Skeletal muscle tissue (tissue), 3 donors: ENCODE measurements at regions not wholly inside any gene's neighbourhood (a gene's known extent, or its start where the extent isn't known, plus 50 kb on each side); places are given as distances from the start of the nearest gene placed in this dataset.

Source experiments
- H3K27ac ChIP-seq: one replicate; pipeline ENCODE4 v1.7.0; 2013; ENCODE audit warnings: mild to moderate bottlenecking, low read depth, low read length, inconsistent platforms
- H3K27me3 ChIP-seq, 3 donors: one replicate each; pipeline ENCODE4 v1.7.0; 2013; ENCODE audit warnings: low read length in 3 of 3; ENCODE audit not compliant: control insufficient read depth in 3 of 3, insufficient read depth in 3 of 3
- H3K36me3 ChIP-seq, 3 donors: one replicate each; pipeline ENCODE4 v1.7.0; 2013; ENCODE audit warnings: low read length in 3 of 3; ENCODE audit not compliant: control insufficient read depth in 3 of 3, insufficient read depth in 3 of 3
- H3K4me1 ChIP-seq, 3 donors: one replicate each; pipeline ENCODE4 v1.7.0; 2013; ENCODE audit warnings: low read length in 3 of 3, mild to moderate bottlenecking in 3 of 3; ENCODE audit not compliant: control insufficient read depth in 3 of 3, insufficient read depth in 3 of 3
- H3K4me3 ChIP-seq, 3 donors: one replicate each; pipeline ENCODE4 v1.7.0; 2013; ENCODE audit warnings: low read length in 3 of 3
- H3K9ac ChIP-seq, 3 donors: one replicate each; pipeline ENCODE4 v1.7.0; 2013; ENCODE audit warnings: low read length in 3 of 3, mild to moderate bottlenecking in 3 of 3, moderate library complexity in 2 of 3, low read depth in 1 of 3
- H3K9me3 ChIP-seq, 3 donors: one replicate each; pipeline ENCODE4 v1.7.0; 2013; ENCODE audit warnings: low read length in 3 of 3; ENCODE audit not compliant: control insufficient read depth in 3 of 3
- donor health status: Osteomylitis.

DNA sequence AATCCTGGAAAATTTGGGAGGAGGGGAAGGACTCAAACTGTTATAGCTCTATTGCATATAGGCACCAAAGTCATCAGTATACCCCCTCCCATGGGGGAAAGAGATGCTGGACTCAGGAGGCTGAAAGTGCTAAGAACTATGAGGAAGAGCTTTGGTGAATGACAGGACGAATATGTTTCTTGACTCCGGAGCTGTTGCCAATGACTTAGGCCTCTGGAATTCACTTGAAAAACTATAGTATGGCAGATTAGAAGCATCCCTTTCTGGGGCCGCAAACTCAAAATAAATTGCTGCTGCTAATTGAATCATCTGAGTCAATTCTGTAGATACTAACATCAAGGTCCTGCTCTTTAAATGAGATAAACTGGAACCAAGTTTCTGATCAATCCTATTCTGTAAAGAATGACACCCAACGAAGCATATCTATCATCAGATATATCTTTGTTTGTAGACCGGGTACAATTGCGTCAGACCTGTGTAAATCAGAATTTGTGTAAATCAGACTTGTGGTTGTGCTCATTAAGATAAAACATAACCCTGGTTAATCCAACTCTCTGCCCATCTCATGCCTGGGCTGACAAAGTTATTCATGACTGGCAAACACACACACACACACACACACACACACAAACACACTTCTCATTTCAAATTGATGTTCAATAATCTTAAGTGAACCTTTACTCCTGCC is 1793.8 kb upstream of the PCDH20 start:
- no peak overlapping the region for H3K9ac ChIP-seq
- no peaks in the 10 kb centered on the region for H3K36me3 ChIP-seq
- H3K9me3 ChIP-seq = no peaks in the 10 kb centered on the region
- no peaks in the 10 kb centered on the region for H3K4me1 ChIP-seq
- no peak overlapping the region for H3K27ac ChIP-seq
- no peak overlapping the region for H3K4me3 ChIP-seq
- no peaks in the 10 kb centered on the region for H3K27me3 ChIP-seq

- Histone ChIP-seq H3K27ac (no peak overlapping the region), H3K9ac (no peak overlapping the region), H3K4me1 (no peaks in the 10 kb centered on the region), H3K27me3 (no peaks in the 10 kb centered on the region), H3K4me3 (no peak overlapping the region), H3K36me3 (no peaks in the 10 kb centered on the region), H3K9me3 (no peaks in the 10 kb centered on the region)
Measured at GRCh38 chr13:63208826-63209225, 1793.2 kb upstream of the PCDH20 start.

DNA sequence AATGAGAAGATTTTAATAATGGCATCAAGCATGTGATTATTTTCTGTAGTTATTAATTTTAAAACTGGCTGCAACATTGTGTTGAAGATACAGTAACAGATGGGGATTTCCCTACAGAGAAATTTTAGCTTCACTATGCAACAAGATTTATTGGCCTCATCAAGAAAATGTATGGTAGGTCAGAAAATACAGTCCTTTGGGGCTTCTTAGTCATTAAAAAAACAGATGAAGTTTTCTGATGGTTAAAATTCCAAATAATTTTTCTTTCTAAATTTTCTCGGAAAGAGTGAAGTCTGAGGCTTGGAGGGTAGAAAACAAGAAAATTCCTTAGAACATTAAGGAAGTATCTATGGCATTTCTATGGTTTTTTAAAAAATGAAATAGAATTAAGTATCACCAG is 1790.8 kb upstream of the PCDH20 start:
- Histone ChIP-seq H3K9ac (no peak overlapping the region), H3K9me3 (no peaks in the 10 kb centered on the region), H3K4me1 (no peaks in the 10 kb centered on the region), H3K27ac (no peak overlapping the region), H3K27me3 (no peaks in the 10 kb centered on the region), H3K36me3 (no peaks in the 10 kb centered on the region), H3K4me3 (no peak overlapping the region)

DNA sequence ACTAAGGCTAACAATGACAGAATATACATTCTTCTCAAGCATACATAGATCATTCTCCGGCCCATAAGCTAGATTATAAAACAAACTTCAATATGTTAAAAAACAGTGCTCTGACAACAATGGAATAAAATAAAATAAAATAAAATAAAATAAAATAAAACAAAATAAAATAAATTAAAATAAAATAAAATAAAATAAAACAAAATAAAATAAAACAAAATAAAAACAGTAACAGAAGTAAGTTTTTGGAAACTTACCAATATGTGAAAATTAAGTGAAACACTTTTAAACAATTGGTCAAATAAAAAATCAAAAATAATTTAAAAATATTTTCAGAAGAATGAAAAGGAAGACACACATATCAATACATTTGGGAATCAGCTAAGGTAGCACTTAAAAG is 1785.8 kb upstream of the PCDH20 start:
- Histone ChIP-seq H3K36me3 (no peaks in the 10 kb centered on the region), H3K9me3 (no peaks in the 10 kb centered on the region), H3K4me1 (no peaks in the 10 kb centered on the region), H3K9ac (no peak overlapping the region), H3K4me3 (no peak overlapping the region), H3K27me3 (no peaks in the 10 kb centered on the region), H3K27ac (no peak overlapping the region)

DNA sequence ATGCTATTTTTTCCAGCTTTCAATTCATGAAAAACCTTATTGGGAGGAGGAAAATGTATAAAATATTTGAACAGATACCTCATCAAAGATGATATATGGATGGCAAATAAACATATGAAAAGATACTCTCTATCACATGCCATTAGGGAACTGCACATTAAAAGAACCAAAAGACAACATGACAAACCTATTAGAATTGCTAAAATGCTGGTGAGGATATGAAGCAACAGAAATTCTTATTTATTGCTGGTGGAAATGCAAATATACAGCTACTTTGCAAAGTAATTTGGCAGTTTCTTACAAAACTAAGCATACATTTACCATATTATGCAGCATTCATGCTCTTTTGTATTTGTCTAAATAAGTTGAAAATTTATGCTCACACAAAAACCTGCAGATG is 1783.9 kb upstream of the PCDH20 start:
- Histone ChIP-seq H3K4me1 (no peaks in the 10 kb centered on the region), H3K27me3 (no peaks in the 10 kb centered on the region), H3K9ac (no peak overlapping the region), H3K27ac (no peak overlapping the region), H3K9me3 (no peaks in the 10 kb centered on the region), H3K4me3 (no peak overlapping the region), H3K36me3 (no peaks in the 10 kb centered on the region)

DNA sequence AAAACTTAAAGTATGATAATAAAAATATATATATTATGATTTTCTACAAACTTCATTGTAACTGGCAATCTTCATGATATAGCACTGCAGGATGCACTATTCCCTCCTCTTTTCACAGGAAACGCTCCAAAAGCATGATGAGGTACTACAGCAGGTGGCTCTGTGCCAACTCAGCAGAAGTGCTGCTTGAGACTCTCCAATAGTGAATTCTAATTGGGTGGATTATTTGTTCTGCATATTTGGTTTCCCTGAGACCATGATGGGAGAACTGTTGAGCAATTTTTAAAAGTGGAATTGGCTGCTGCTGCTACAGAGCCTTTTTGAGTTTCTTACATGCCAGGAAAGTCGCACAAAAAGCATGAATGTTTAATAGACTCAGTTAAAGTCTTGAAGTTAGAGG is 1782.4 kb upstream of the PCDH20 start:
- Histone ChIP-seq H3K36me3 (no peaks in the 10 kb centered on the region), H3K4me1 (no peaks in the 10 kb centered on the region), H3K27ac (no peak overlapping the region), H3K27me3 (no peaks in the 10 kb centered on the region), H3K4me3 (no peak overlapping the region), H3K9ac (no peak overlapping the region), H3K9me3 (no peaks in the 10 kb centered on the region)

- no peak overlapping the region for H3K4me3 ChIP-seq
- H3K4me1 ChIP-seq = no peaks in the 10 kb centered on the region
- H3K9me3 ChIP-seq = no peaks in the 10 kb centered on the region
- H3K9ac ChIP-seq = no peak overlapping the region
- no peak overlapping the region for H3K27ac ChIP-seq
- H3K36me3 ChIP-seq = no peaks in the 10 kb centered on the region
- no peaks in the 10 kb centered on the region for H3K27me3 ChIP-seq
Measured at GRCh38 chr13:63195726-63196125, 1780.1 kb upstream of the PCDH20 start.

DNA sequence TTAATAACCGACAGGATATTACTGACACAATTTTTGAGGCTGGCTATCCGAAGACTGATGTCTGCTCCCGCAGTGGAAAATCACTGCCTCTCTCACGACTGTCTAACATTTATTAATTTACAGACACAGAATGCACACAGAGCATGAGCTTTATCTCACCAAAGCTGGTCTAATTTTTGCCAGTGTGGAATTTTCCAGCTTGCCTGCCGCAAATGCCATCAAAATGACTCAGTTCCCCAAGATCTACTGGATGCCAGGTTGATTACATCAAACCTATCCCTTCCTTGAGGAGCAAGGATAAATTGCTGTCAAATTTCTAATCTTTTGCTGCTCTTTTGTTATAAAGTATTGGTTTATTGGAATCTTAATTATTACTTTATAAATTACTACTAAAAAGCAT is 1775.1 kb upstream of the PCDH20 start:
- Histone ChIP-seq H3K9me3 (no peaks in the 10 kb centered on the region), H3K27me3 (no peaks in the 10 kb centered on the region), H3K36me3 (no peaks in the 10 kb centered on the region), H3K4me3 (no peak overlapping the region), H3K27ac (no peak overlapping the region), H3K9ac (no peak overlapping the region), H3K4me1 (no peaks in the 10 kb centered on the region)

- H3K9me3 ChIP-seq = no peaks in the 10 kb centered on the region
- no peak overlapping the region for H3K4me3 ChIP-seq
- H3K27me3 ChIP-seq = no peaks in the 10 kb centered on the region
Measured at GRCh38 chr13:63190219-63190618, 1774.6 kb upstream of the PCDH20 start.

GRCh38 chr13:63189712-63190111 is 1774.1 kb upstream of the PCDH20 start:
- no peak overlapping the region for H3K4me3 ChIP-seq
- no peak overlapping the region for H3K27ac ChIP-seq
- H3K4me1 ChIP-seq = no peaks in the 10 kb centered on the region
- H3K36me3 ChIP-seq = no peaks in the 10 kb centered on the region
- no peaks in the 10 kb centered on the region for H3K27me3 ChIP-seq
- no peaks in the 10 kb centered on the region for H3K9me3 ChIP-seq
- H3K9ac ChIP-seq = no peak overlapping the region

More at GRCh38 chr13:63190219-63190618, 1774.6 kb upstream of the PCDH20 start:
- Histone ChIP-seq H3K4me1 (no peaks in the 10 kb centered on the region), H3K9ac (no peak overlapping the region), H3K27ac (no peak overlapping the region), H3K36me3 (no peaks in the 10 kb centered on the region)
